ENCODE measurements at regions not wholly inside any gene's neighbourhood (a gene's known extent, or its start where the extent isn't known, plus 50 kb on each side); places are given as distances from the start of the nearest gene placed in this dataset.

- Histone ChIP-seq H2AFZ (ENCODE audit: low read depth, low read length) (no peak overlapping the region), H3K9me3 (replicated peaks; ENCODE audit: control insufficient read depth, insufficient read depth, low read depth, low read length) (no peaks in the 10 kb centered on the region), H3K79me2 (ENCODE audit: control insufficient read depth, insufficient read depth, low read length) (no peaks in the 10 kb centered on the region), H3K9me1 (ENCODE audit: control insufficient read depth, insufficient read depth, low read length) (no peaks in the 10 kb centered on the region), H3K36me3 (ENCODE audit: control insufficient read depth, insufficient read depth, low read length) (no peaks in the 10 kb centered on the region), H3K27me3 (ENCODE audit: control insufficient read depth in 2 of 2, insufficient read depth in 2 of 2, low read length in 2 of 2) (no peaks in the 10 kb centered on the region), H3K4me1 (replicated peaks in 1 of 2; ENCODE audit: control insufficient read depth in 2 of 2, insufficient read depth in 2 of 2, low read length in 2 of 2) (no peaks in the 10 kb centered on the region), H4K20me1 (replicated peaks; ENCODE audit: control insufficient read depth, insufficient read depth, low read length) (no peaks in the 10 kb centered on the region), H3K9ac (ENCODE audit: insufficient read depth in 1 of 2, low read depth in 2 of 2, low read length in 2 of 2) (no peak overlapping the region), H3K4me2 (ENCODE audit: insufficient read depth, low read length) (no peak overlapping the region), H3K27ac (ENCODE audit: extremely low read depth, low read depth, low read length) (no peak overlapping the region), H3K4me3 (no peak overlapping the region)
- ATAC-seq, result no peak
- BruUV-seq (replicated peaks), result no TSS peak
- ChIA-PET CTCF (ENCODE audit: low intra/inter-chr PET ratio) (no interaction called here), POLR2A (no interaction called here)
- no peak for FAIRE-seq
- in situ Hi-C loops (cut with MboI), result no loop called here
- DNase-seq (ENCODE audit: extremely low read depth in 1 of 4, low spot score in 3 of 4), result no peak
- intact Hi-C loops (cut with micrococcal nuclease), result no loop called here
- TF ChIP-seq SLC30A9 (CRISPR knock-in tag; IDR thresholded peaks at IDR 0.05) (no peak), ZNF668 (CRISPR knock-in tag; IDR thresholded peaks at IDR 0.05) (no peak), ZNF146 (CRISPR knock-in tag; IDR thresholded peaks at IDR 0.05; ENCODE audit: unreplicated experiment) (no peak), E4F1 (CRISPR knock-in tag; IDR thresholded peaks at IDR 0.05; ENCODE audit: borderline replicate concordance) (no peak), ZNF165 (CRISPR knock-in tag; IDR thresholded peaks at IDR 0.05; ENCODE audit: borderline replicate concordance) (no peak), SRSF7 (optimal IDR thresholded peaks at IDR 0.05; ENCODE audit: low read depth, low read length) (no peak), ZBTB17 (CRISPR knock-in tag; IDR thresholded peaks at IDR 0.05) (no peak), MBD1 (CRISPR knock-in tag; IDR thresholded peaks at IDR 0.05) (no peak), TEAD1 (CRISPR knock-in tag; IDR thresholded peaks at IDR 0.05) (no peak), HMBOX1 (IDR thresholded peaks at IDR 0.05) (no peak), ZZZ3 (IDR thresholded peaks at IDR 0.05) (no peak)
These were observed 1030.8 kb downstream of the SH3BGRL start for GRCh38 chrX:82232679-82233078.

All from K562 (cell line).